H1 (cell line): ENCODE measurements at regions not wholly inside any gene's neighbourhood (a gene's known extent, or its start where the extent isn't known, plus 50 kb on each side); places are given as distances from the start of the nearest gene placed in this dataset.

Experiments used
- CTCF ChIA-PET: fragments of 300-600 bp; sonication (Branson Sonifier 250); formaldehyde crosslinking; loops from one replicate; lab custom pipeline; 2021; ENCODE audit not compliant: partially characterized antibody; lab: Charles Lee
- POLR2A ChIA-PET: fragments of 300-600 bp; sonication (Branson Sonifier 250); formaldehyde crosslinking; loops from one replicate; lab custom pipeline; 2021; ENCODE audit warnings: inconsistent platforms; ENCODE audit not compliant: partially characterized antibody; lab: Charles Lee
- DNase-seq, 2 experiments: peaks; one replicate each; pipeline versions ENCODE4 v3.0.0 to v3.0.0-alpha.2; 2010 to 2022; ENCODE audit warnings: low spot score in 2 of 2, low read depth in 1 of 2, mixed read lengths in 1 of 2
- FAIRE-seq: peaks from 2 replicates; lab custom pipeline; 2011; peaks lifted over from hg19 to GRCh38; lab: Jason Lieb, UNC
- H2AFZ ChIP-seq: 2 replicates; pipeline ENCODE4 v1.8.1; 2012; ENCODE audit warnings: low read length, inconsistent platforms
- H2AK5ac ChIP-seq: 2 replicates; pipeline ENCODE4 v1.6.1; 2013; ENCODE audit warnings: low read depth, low read length
- H2BK120ac ChIP-seq: replicated peaks from 2 replicates; pipeline ENCODE3; 2013; ENCODE audit warnings: low read depth, low read length, inconsistent platforms
- H2BK12ac ChIP-seq: 2 replicates; pipeline ENCODE4 v1.6.1; 2013; ENCODE audit warnings: low read depth, low read length
- H2BK15ac ChIP-seq: 2 replicates; pipeline ENCODE4 v1.6.1; 2013; ENCODE audit warnings: low read length
- H2BK20ac ChIP-seq: 2 replicates; pipeline ENCODE4 v1.6.1; 2013; ENCODE audit warnings: low read length
- H2BK5ac ChIP-seq: 2 replicates; pipeline ENCODE4 v1.6.1; 2013; ENCODE audit warnings: low read depth, low read length
- H3K14ac ChIP-seq: 2 replicates; pipeline ENCODE4 v1.6.1; 2013; ENCODE audit warnings: inconsistent platforms; ENCODE audit not compliant: insufficient read length
- H3K18ac ChIP-seq: 2 replicates; pipeline ENCODE4 v1.6.1; 2013; ENCODE audit warnings: low read length; ENCODE audit errors: extremely low read depth
- H3K23ac ChIP-seq: 2 replicates; pipeline ENCODE4 v1.6.1; 2013; ENCODE audit warnings: inconsistent platforms; ENCODE audit not compliant: insufficient read length
- H3K23me2 ChIP-seq: 2 replicates; pipeline ENCODE4 v1.6.1; 2013; ENCODE audit warnings: low read depth, low read length
- H3K27ac ChIP-seq: 2 replicates; pipeline ENCODE4 v1.6.1; 2011; ENCODE audit warnings: low read depth, low read length, inconsistent platforms
- H3K27me3 ChIP-seq, 4 experiments: replicated peaks in 1 of 4; 1 replicate in 1 of 4; 2 replicates in 3 of 4; pipeline versions ENCODE4 v1.6.1 to v1.8.1; 2011 to 2013; ENCODE audit warnings: low read length in 3 of 4, mild to moderate bottlenecking in 3 of 4, inconsistent platforms in 2 of 4, mixed read lengths in 2 of 4, moderate library complexity in 1 of 4; ENCODE audit not compliant: control insufficient read depth in 3 of 4, insufficient read depth in 3 of 4; ENCODE audit errors: extremely low read depth in 1 of 4
- H3K36me3 ChIP-seq, 4 experiments: 2 replicates each; pipeline versions ENCODE4 v1.6.1 to v1.8.1; 2011 to 2013; ENCODE audit warnings: mild to moderate bottlenecking in 4 of 4, low read length in 3 of 4, moderate library complexity in 2 of 4, control low read depth in 1 of 4, inconsistent platforms in 1 of 4; ENCODE audit not compliant: insufficient read depth in 4 of 4, control insufficient read depth in 2 of 4
- H3K4ac ChIP-seq: replicated peaks from 2 replicates; pipeline ENCODE3; 2013; ENCODE audit warnings: low read length, low read depth, mixed read lengths, inconsistent platforms; ENCODE audit not compliant: insufficient read length
- H3K4me1 ChIP-seq, 4 experiments: replicated peaks in 1 of 4; 1 replicate in 1 of 4; 2 replicates in 3 of 4; pipeline versions ENCODE4 v1.6.1 to v1.8.1; 2011 to 2013; ENCODE audit warnings: low read length in 3 of 4, inconsistent platforms in 2 of 4, mixed read lengths in 1 of 4; ENCODE audit not compliant: insufficient read depth in 4 of 4, control insufficient read depth in 3 of 4
- H3K4me2 ChIP-seq, 2 experiments: 2 replicates each; pipeline versions ENCODE4 v1.6.1 to v1.8.1; 2011 to 2013; ENCODE audit warnings: low read depth in 2 of 2, low read length in 2 of 2, control low read depth in 1 of 2, inconsistent platforms in 1 of 2, mild to moderate bottlenecking in 1 of 2; ENCODE audit not compliant: insufficient read depth in 1 of 2
- H3K4me3 ChIP-seq, 4 experiments: fragments of 200-600, 300-600 bp in 1 of 4; sonication (generic), shearing (Covaris generic), sonication (Bioruptor Twin) in 1 of 4; 2 replicates each; pipeline versions ENCODE4 v1.5.1 to v1.8.1; 2011 to 2016; ENCODE audit warnings: low read length in 4 of 4, low read depth in 3 of 4, control low read depth in 2 of 4, inconsistent platforms in 2 of 4, mild to moderate bottlenecking in 2 of 4, mixed read lengths in 1 of 4, moderate library complexity in 1 of 4; ENCODE audit not compliant: insufficient read depth in 2 of 4; ENCODE audit errors: extremely low read depth in 1 of 4
- H3K56ac ChIP-seq: replicated peaks from 2 replicates; pipeline ENCODE3; 2013; ENCODE audit warnings: low read depth, mild to moderate bottlenecking, mixed read lengths, low read length, inconsistent platforms; ENCODE audit not compliant: insufficient read length
- H3K79me1 ChIP-seq: 2 replicates; pipeline ENCODE4 v1.6.1; 2013; ENCODE audit warnings: low read depth, low read length, control low read depth
- H3K79me2 ChIP-seq, 2 experiments: 2 replicates each; pipeline versions ENCODE4 v1.6.1 to v1.8.1; 2012 to 2013; ENCODE audit warnings: low read length in 2 of 2, mild to moderate bottlenecking in 2 of 2, inconsistent platforms in 1 of 2; ENCODE audit not compliant: insufficient read depth in 2 of 2, control insufficient read depth in 1 of 2
- H3K9ac ChIP-seq, 4 experiments: replicated peaks in 1 of 4; 1 replicate in 1 of 4; 2 replicates in 3 of 4; pipeline versions ENCODE4 v1.6.1 to v1.8.1; 2011 to 2013; ENCODE audit warnings: low read depth in 3 of 4, low read length in 3 of 4, control low read depth in 2 of 4, mild to moderate bottlenecking in 2 of 4, moderate library complexity in 2 of 4, inconsistent platforms in 1 of 4; ENCODE audit errors: extremely low read depth in 1 of 4
- H3K9me3 ChIP-seq, 2 experiments: 2 replicates each; pipeline versions ENCODE4 v1.6.1 to v1.8.1; 2012 to 2013; ENCODE audit warnings: mild to moderate bottlenecking in 2 of 2, moderate library complexity in 2 of 2, control low read depth in 1 of 2, inconsistent platforms in 1 of 2, low read depth in 1 of 2, low read length in 1 of 2, mixed read lengths in 1 of 2; ENCODE audit not compliant: insufficient read depth in 2 of 2
- H4K20me1 ChIP-seq, 2 experiments: replicated peaks in 1 of 2; 2 replicates each; pipeline versions ENCODE3 to v1.8.1; 2011 to 2013; ENCODE audit warnings: inconsistent platforms in 2 of 2, low read length in 2 of 2, mild to moderate bottlenecking in 1 of 2; ENCODE audit not compliant: insufficient read depth in 2 of 2, control insufficient read depth in 1 of 2
- H4K5ac ChIP-seq: 2 replicates; pipeline ENCODE4 v1.6.1; 2013; ENCODE audit warnings: low read length, low read depth, mixed read lengths, inconsistent platforms; ENCODE audit not compliant: insufficient read length
- H4K8ac ChIP-seq: 2 replicates; pipeline ENCODE4 v1.8.0; 2013; ENCODE audit warnings: mild to moderate bottlenecking, moderate library complexity, low read length, inconsistent platforms; ENCODE audit not compliant: insufficient read depth; ENCODE audit errors: extremely low read depth
- H4K91ac ChIP-seq: replicated peaks from 2 replicates; pipeline ENCODE3; 2013; ENCODE audit warnings: low read length, mixed read lengths, inconsistent platforms; ENCODE audit not compliant: insufficient read length
- CEBPB ChIP-seq: IDR thresholded peaks from 2 replicates; pipeline ENCODE4 v1.6.1; 2012; ENCODE audit warnings: low read depth, low read length
- CTBP2 ChIP-seq: IDR thresholded peaks from 2 replicates; pipeline ENCODE4 v1.7.0; 2011; ENCODE audit warnings: borderline replicate concordance, mild to moderate bottlenecking, moderate library complexity, mixed read lengths, low read length; ENCODE audit not compliant: insufficient read depth, insufficient read length
- EZH2 ChIP-seq: fragments of 200-600 bp; sonication (generic); IDR thresholded peaks from 2 replicates; pipeline ENCODE4 v1.7.1; 2012; ENCODE audit warnings: low read depth, mild to moderate bottlenecking, moderate library complexity, low read length, inconsistent platforms; ENCODE audit not compliant: severe bottlenecking
- FOSL1 ChIP-seq: IDR thresholded peaks from 2 replicates; pipeline ENCODE4 v1.6.1; 2011; ENCODE audit warnings: mild to moderate bottlenecking, low read depth, low read length, moderate library complexity; ENCODE audit not compliant: insufficient read depth
- GTF2F1 ChIP-seq: IDR thresholded peaks from 2 replicates; pipeline ENCODE4 v1.6.1; 2012; ENCODE audit warnings: low read depth, low read length, improper control_type of control experiment, borderline replicate concordance
- KDM1A ChIP-seq: fragments of 200-600, 300-600 bp; sonication (generic); IDR thresholded peaks from 2 replicates; pipeline ENCODE4 v1.7.1; 2016; ENCODE audit warnings: mild to moderate bottlenecking, low read length, borderline replicate concordance
- MAFK ChIP-seq: IDR thresholded peaks from 2 replicates; pipeline ENCODE4 v1.6.1; 2012; ENCODE audit warnings: low read depth, mild to moderate bottlenecking, improper control_type of control experiment, low read length
- NRF1 ChIP-seq: IDR thresholded peaks from 2 replicates; pipeline ENCODE4 v1.6.1; 2011; ENCODE audit warnings: mild to moderate bottlenecking, low read depth, low read length, improper control_type of control experiment
- POU5F1 ChIP-seq: IDR thresholded peaks from 2 replicates; pipeline ENCODE4 v1.6.1; 2011; ENCODE audit warnings: low read depth, mild to moderate bottlenecking, low read length, moderate library complexity
- RFX5 ChIP-seq: IDR thresholded peaks from 2 replicates; pipeline ENCODE4 v1.6.1; 2011; ENCODE audit warnings: low read depth, low read length, improper control_type of control experiment, borderline replicate concordance
- SAP30 ChIP-seq: fragments of 300-600 bp; sonication (generic); IDR thresholded peaks from 2 replicates; pipeline ENCODE4 v1.7.1; 2012; ENCODE audit warnings: low read length, moderate library complexity, mild to moderate bottlenecking, inconsistent platforms; ENCODE audit not compliant: insufficient read depth, insufficient replicate concordance
- SIN3A ChIP-seq, 2 experiments: IDR thresholded peaks in 1 of 2; conservative IDR thresholded peaks in 1 of 2; 2 replicates each; pipeline ENCODE4 v1.6.1; 2011 to 2012; ENCODE audit warnings: low read length in 2 of 2, improper control_type of control experiment in 1 of 2, low read depth in 1 of 2, mild to moderate bottlenecking in 1 of 2
- TAF7 ChIP-seq: optimal IDR thresholded peaks from 2 replicates; pipeline ENCODE3; 2011; ENCODE audit warnings: low read depth, mild to moderate bottlenecking, inconsistent platforms, low read length, moderate library complexity, borderline replicate concordance
- TEAD4 ChIP-seq: IDR thresholded peaks from 2 replicates; pipeline ENCODE4 v1.6.1; 2012; ENCODE audit warnings: low read depth, low read length, inconsistent platforms, mixed read lengths
- YY1 ChIP-seq: IDR thresholded peaks from 2 replicates; pipeline ENCODE4 v1.6.1; 2011; ENCODE audit warnings: low read depth, mild to moderate bottlenecking, low read length
- WGBS, 2 experiments: shearing (Covaris generic) in 1 of 2; methylation state at CpG; one replicate each; pipeline versions ENCODE4 v1.1.6 to v1.1.7; 2013 to 2015; ENCODE audit warnings: low lambda C conversion rate in 2 of 2, mixed read lengths in 2 of 2, inconsistent platforms in 1 of 2, low coverage in 1 of 2, missing lambda C conversion rate in 1 of 2; ENCODE audit not compliant: insufficient replicate concordance in 2 of 2, insufficient coverage in 1 of 2, insufficient read length in 1 of 2; ENCODE audit errors: extremely low coverage in 1 of 2, missing lambda C conversion rate in 1 of 2; 5-methylcytosine and 5-hydroxymethylcytosine counted together

GRCh38 chr14:28151926-28152325 lies 614.7 kb upstream of the FOXG1 start:
- no peak overlapping the region for H3K4me3 ChIP-seq
- H3K23ac ChIP-seq, result no peak overlapping the region
- H3K79me2 ChIP-seq, result no peaks in the 10 kb centered on the region
- H3K27me3 ChIP-seq, result no peaks in the 10 kb centered on the region
- no peak overlapping the region for H2BK20ac ChIP-seq
- no peak overlapping the region for H3K18ac ChIP-seq
- H3K4me1 ChIP-seq, result no peaks in the 10 kb centered on the region
- no peak overlapping the region for H2BK5ac ChIP-seq
- no peak overlapping the region for H2BK15ac ChIP-seq
- H4K5ac ChIP-seq, result no peak overlapping the region
- no peak overlapping the region for H2AFZ ChIP-seq
- no peak overlapping the region for H3K56ac ChIP-seq
- H3K14ac ChIP-seq, result no peak overlapping the region
- ChIA-PET POLR2A (no interaction called here), CTCF (no interaction called here)
- no peak overlapping the region for H2BK12ac ChIP-seq
- H4K8ac ChIP-seq, result no peak overlapping the region
- no peaks in the 10 kb centered on the region for H4K20me1 ChIP-seq
- 88% methylated on average over 3 of the region's 3 CpGs; no CpG with 5 or more reads in 1 of the 2 experiments for WGBS, 2 experiments
- H3K9ac ChIP-seq, result no peak overlapping the region
- H3K27ac ChIP-seq, result no peak overlapping the region
- H2BK120ac ChIP-seq, result no peak overlapping the region
- H3K79me1 ChIP-seq, result no peaks in the 10 kb centered on the region
- no peaks in the 10 kb centered on the region for H3K36me3 ChIP-seq
- no peaks in the 10 kb centered on the region for H3K9me3 ChIP-seq
- no peak overlapping the region for H2AK5ac ChIP-seq
- FAIRE-seq (no peak), DNase-seq (no peak)
- H3K23me2 ChIP-seq, result no peaks in the 10 kb centered on the region
- no peak overlapping the region for H3K4me2 ChIP-seq
- no peak overlapping the region for H3K4ac ChIP-seq
- no peak overlapping the region for H4K91ac ChIP-seq
- no peak for TF ChIP-seq POU5F1
- no peak for TF ChIP-seq KDM1A
- TF ChIP-seq NRF1, result no peak
- TF ChIP-seq GTF2F1, result no peak
- TF ChIP-seq SIN3A (conservative IDR thresholded peaks at IDR 0.05 in 1 of 2, IDR thresholded peaks at IDR 0.05 in 1 of 2; ENCODE audit: low read depth in 1 of 2, low read length in 2 of 2), result no peak
- TF ChIP-seq TEAD4, result no peak
- no peak for TF ChIP-seq TAF7
- no peak for TF ChIP-seq CTBP2
- no peak for TF ChIP-seq SAP30
- TF ChIP-seq FOSL1, result no peak
- no peak for TF ChIP-seq RFX5
- TF ChIP-seq MAFK, result no peak
- TF ChIP-seq CEBPB, result no peak
- no peak for TF ChIP-seq YY1
- TF ChIP-seq EZH2, result no peak
